Transverse colon (tissue), 4 donors: ENCODE measurements at regions not wholly inside any gene's neighbourhood (a gene's known extent, or its start where the extent isn't known, plus 50 kb on each side); places are given as distances from the start of the nearest gene placed in this dataset.

ENCODE experiments used
- EP300 ChIP-seq: sonication (generic); formaldehyde crosslinking; IDR thresholded peaks from one replicate; pipeline ENCODE4 v1.6.1; 2017; ENCODE audit warnings: antibody characterized with exemption, low read depth
- POLR2A ChIP-seq: fragments of 450-650 bp; IDR thresholded peaks from one replicate; pipeline ENCODE4 v1.6.1; 2016; ENCODE audit warnings: antibody characterized with exemption, mild to moderate bottlenecking, moderate library complexity
- POLR2AphosphoS5 ChIP-seq, 3 donors: sonication (generic); formaldehyde crosslinking; IDR thresholded peaks; one replicate each; pipeline ENCODE4 v1.6.1; 2016; ENCODE audit warnings: antibody characterized with exemption in 3 of 3
- TF ChIP-seq, protein P1 (sequence below), 5 experiments: fragments of 200-600 bp in 3 of 5; fragments of 450-650 bp in 2 of 5; sonication (generic) in 3 of 5; IDR thresholded peaks; 1 replicate in 2 of 5; 2 replicates in 3 of 5; pipeline ENCODE4 v1.5.1; 2016 to 2017; ENCODE audit warnings: antibody characterized with exemption in 5 of 5, inconsistent platforms in 3 of 5, mild to moderate bottlenecking in 2 of 5, moderate library complexity in 1 of 5

DNA sequence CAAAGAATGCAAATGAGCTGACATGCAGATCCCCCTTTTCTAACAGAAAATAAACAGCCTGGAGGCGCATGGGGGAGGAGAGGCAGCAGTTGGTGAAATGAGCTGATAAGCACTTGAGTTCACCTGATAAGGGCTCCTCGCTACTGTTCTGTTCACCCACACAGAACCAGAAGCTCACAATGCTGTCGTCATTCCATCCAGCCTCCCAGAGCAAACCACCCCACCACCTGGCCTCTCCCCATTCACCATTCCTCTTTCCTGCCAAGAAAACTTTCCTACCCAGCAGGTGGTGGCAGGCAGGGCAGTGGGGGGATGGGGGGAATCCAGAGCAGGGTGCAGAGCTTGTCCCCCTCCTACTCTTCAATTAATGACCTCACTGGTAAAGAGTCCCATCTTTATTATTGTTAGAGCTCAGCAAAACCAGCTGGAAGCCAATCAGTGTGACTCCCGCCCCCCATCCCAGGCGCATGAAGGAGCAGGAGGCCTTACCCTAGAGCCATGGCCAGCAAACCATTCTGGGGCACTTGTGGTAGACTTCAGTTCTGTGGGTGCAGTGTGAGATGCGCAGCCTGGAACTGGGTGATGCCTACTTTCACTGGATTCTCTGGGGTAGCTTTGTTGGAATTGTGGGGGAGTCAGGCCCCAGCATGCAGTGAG is 350.3 kb downstream of the ZIC3 start:
- TF ChIP-seq POLR2A (no peak), POLR2AphosphoS5 (IDR thresholded peaks at IDR 0.05) (no peak), EP300 (no peak)
- TF ChIP-seq, protein P1, sequence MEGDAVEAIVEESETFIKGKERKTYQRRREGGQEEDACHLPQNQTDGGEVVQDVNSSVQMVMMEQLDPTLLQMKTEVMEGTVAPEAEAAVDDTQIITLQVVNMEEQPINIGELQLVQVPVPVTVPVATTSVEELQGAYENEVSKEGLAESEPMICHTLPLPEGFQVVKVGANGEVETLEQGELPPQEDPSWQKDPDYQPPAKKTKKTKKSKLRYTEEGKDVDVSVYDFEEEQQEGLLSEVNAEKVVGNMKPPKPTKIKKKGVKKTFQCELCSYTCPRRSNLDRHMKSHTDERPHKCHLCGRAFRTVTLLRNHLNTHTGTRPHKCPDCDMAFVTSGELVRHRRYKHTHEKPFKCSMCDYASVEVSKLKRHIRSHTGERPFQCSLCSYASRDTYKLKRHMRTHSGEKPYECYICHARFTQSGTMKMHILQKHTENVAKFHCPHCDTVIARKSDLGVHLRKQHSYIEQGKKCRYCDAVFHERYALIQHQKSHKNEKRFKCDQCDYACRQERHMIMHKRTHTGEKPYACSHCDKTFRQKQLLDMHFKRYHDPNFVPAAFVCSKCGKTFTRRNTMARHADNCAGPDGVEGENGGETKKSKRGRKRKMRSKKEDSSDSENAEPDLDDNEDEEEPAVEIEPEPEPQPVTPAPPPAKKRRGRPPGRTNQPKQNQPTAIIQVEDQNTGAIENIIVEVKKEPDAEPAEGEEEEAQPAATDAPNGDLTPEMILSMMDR (IDR thresholded peaks at IDR 0.05) = no peak
